ENCODE measurements at regions not wholly inside any gene's neighbourhood (a gene's known extent, or its start where the extent isn't known, plus 50 kb on each side); places are given as distances from the start of the nearest gene placed in this dataset.
"Not testable (repeated sequence)": the region's sequence is repeated elsewhere in the genome, so short reads cannot be mapped to it uniquely, and the experiment has no call there.

DNA sequence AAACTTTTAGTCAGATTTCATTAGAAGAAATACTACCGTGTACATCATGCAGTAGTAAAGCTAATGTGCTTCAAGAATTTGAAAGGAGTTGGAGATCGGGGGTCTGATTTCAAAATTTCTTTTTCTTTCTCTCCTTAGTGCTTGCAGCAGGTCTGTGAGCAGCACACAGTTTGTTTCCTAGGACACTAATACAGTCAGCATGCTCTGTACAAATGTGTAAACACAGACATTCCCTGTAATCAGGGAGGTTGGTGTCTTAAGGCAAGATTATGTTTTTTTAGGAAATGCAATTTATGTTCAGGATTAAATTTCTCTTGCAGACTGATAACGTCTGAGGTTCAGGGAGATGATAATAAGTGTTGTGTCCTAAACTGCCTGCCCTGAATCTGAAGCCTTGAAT is 142.7 kb downstream of the ALX1 start:
- Histone ChIP-seq H3K27ac (no peak overlapping the region), H3K36me3 (no peaks in the 10 kb centered on the region), H3K27me3 (replicated peaks; ENCODE audit: insufficient read depth) (no peaks in the 10 kb centered on the region), H3K9me3 (no peaks in the 10 kb centered on the region), H3K4me1 (replicated peaks) (no peaks in the 10 kb centered on the region), H3K4me3 (no peak overlapping the region)
- TF ChIP-seq POLR2A (IDR thresholded peaks at IDR 0.05) (no peak), POLR2AphosphoS5 (IDR thresholded peaks at IDR 0.05) (no peak)
- TF ChIP-seq, protein P1, sequence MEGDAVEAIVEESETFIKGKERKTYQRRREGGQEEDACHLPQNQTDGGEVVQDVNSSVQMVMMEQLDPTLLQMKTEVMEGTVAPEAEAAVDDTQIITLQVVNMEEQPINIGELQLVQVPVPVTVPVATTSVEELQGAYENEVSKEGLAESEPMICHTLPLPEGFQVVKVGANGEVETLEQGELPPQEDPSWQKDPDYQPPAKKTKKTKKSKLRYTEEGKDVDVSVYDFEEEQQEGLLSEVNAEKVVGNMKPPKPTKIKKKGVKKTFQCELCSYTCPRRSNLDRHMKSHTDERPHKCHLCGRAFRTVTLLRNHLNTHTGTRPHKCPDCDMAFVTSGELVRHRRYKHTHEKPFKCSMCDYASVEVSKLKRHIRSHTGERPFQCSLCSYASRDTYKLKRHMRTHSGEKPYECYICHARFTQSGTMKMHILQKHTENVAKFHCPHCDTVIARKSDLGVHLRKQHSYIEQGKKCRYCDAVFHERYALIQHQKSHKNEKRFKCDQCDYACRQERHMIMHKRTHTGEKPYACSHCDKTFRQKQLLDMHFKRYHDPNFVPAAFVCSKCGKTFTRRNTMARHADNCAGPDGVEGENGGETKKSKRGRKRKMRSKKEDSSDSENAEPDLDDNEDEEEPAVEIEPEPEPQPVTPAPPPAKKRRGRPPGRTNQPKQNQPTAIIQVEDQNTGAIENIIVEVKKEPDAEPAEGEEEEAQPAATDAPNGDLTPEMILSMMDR (IDR thresholded peaks at IDR 0.05), result no peak
- WGBS, result 33% methylated on average over 3 of the region's 3 CpGs
- no peak for DNase-seq (ENCODE audit: low spot score)
- intact Hi-C loops (cut with DNase I), result no loop called here

DNA sequence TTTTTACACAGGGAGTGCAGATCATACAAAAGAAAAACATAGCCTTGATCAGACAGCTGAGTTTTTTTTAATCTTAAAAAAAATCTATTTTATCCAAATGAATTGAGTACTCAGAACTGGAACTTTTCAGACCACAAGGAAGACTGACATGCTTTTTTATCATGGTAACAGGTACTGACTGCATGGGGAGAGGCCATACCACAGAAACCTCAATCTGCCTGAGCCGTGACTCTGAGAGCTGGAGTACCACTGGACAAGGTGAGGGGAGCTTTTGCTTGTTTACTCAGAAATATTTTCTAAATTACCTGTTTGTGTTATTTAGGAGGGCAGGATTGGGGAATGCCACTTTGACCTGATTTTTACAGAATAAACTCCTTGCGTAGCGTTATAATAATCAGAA is 143.9 kb downstream of the ALX1 start:
- intact Hi-C loops (cut with DNase I), result no loop called here
- H3K4me3 ChIP-seq, result no peak overlapping the region
- no peak overlapping the region for H3K27ac ChIP-seq
- no peaks in the 10 kb centered on the region for H3K36me3 ChIP-seq
- H3K9me3 ChIP-seq, result no peaks in the 10 kb centered on the region
- DNase-seq (ENCODE audit: low spot score), result no peak
- WGBS, result 81% methylated on average over 3 of the region's 3 CpGs
- TF ChIP-seq POLR2A (IDR thresholded peaks at IDR 0.05) (no peak), POLR2AphosphoS5 (IDR thresholded peaks at IDR 0.05) (no peak)
- TF ChIP-seq, protein P1 (IDR thresholded peaks at IDR 0.05), result no peak
- H3K4me1 ChIP-seq (replicated peaks), result no peaks in the 10 kb centered on the region
- H3K27me3 ChIP-seq (replicated peaks; ENCODE audit: insufficient read depth), result no peaks in the 10 kb centered on the region

DNA sequence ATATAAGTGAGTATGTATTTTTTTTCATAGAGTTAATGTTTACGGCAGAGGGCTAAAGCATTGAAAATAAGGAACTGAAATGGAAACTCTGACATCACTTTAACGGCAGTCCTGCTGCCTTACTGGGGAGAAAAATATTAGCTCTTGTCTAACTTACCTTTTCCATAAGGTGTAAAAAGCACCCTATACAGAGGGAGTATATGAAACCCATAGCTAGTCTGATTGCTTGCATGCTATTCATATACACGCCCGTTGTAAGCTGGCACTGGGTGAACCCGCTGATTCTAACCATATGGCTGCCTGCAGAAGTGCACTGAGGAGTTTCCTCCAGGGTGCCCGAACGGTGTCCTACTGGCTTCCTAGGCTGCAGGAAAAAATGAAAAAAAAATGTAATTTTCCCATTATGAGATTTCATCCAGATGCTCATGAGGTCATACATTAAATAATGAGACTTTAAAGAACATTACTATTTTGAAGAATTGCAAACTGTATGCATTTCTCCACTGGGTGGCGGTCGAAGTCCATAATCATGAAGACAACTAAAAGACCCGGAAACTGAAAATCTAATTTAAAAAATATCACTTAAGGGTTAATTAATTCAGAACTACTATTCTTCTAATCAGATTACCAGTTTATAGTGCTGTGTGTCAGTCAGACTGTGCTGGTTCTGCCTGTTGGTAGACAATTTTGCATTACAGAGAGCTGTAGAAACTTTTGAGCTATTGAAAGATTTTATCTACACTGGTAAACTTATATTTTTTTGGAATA is 144.7 kb downstream of the ALX1 start:
- Histone ChIP-seq H3K4me3 (no peak overlapping the region), H3K27ac (no peak overlapping the region), H3K27me3 (replicated peaks; ENCODE audit: insufficient read depth) (no peaks in the 10 kb centered on the region), H3K36me3 (no peaks in the 10 kb centered on the region), H3K4me1 (replicated peaks) (no peaks in the 10 kb centered on the region), H3K9me3 (no peaks in the 10 kb centered on the region)
- TF ChIP-seq, protein P1 (IDR thresholded peaks at IDR 0.05), result peak in 3 of 4 experiments; percentile 24 to 39 (median 24)
- TF ChIP-seq POLR2A (IDR thresholded peaks at IDR 0.05), result no peak
- WGBS, result 57% methylated on average over 10 of the region's 10 CpGs
- intact Hi-C loops (cut with DNase I), result no loop called here
- DNase-seq (ENCODE audit: low spot score), result no peak

DNA sequence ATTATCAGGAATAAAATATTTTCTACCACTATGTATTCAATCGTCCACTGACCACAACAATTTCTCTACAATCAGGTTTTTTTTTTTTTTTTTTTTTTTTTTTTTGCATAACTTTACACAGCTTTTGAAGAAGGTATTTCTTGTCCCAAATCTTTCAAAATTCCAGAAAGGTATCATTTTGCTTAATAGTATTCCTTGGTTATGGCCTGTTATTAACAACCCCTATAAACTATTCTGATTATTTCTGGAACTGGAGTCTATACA is 145.3 kb downstream of the ALX1 start:
- no peak for DNase-seq (ENCODE audit: low spot score)
- no peaks in the 10 kb centered on the region for H3K4me1 ChIP-seq (replicated peaks)
- no peak overlapping the region for H3K27ac ChIP-seq
- H3K9me3 ChIP-seq, result no peaks in the 10 kb centered on the region
- no peaks in the 10 kb centered on the region for H3K27me3 ChIP-seq (replicated peaks; ENCODE audit: insufficient read depth)
- no peak overlapping the region for H3K4me3 ChIP-seq
- intact Hi-C loops (cut with DNase I), result no loop called here
- no peaks in the 10 kb centered on the region for H3K36me3 ChIP-seq
- 34% methylated on average over 1 of the region's 1 CpG for WGBS
- TF ChIP-seq, protein P1 (IDR thresholded peaks at IDR 0.05), result no peak
- TF ChIP-seq POLR2AphosphoS5 (IDR thresholded peaks at IDR 0.05) (no peak), POLR2A (IDR thresholded peaks at IDR 0.05) (no peak)

DNA sequence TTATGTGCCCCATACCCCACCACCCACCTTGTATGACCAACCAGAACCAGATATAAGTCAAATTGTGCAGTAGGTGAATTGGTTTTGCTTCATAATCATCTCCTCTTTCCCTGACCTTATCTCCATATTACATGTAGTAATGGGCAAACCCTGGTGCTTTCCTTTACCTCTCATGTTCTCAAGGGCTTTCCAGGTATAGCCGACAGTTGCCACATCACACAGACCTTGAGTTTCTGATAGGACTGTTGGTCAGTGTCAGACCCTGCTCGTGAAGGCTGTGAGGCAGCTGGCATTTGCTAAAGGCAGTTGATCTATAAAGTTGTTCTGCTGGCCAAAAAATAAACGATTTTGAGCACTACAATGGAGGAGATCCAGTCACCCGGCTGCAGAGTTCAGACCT is 145.9 kb downstream of the ALX1 start:
- Histone ChIP-seq H3K27me3 (replicated peaks; ENCODE audit: insufficient read depth) (no peaks in the 10 kb centered on the region), H3K4me3 (no peak overlapping the region), H3K36me3 (no peaks in the 10 kb centered on the region), H3K27ac (no peak overlapping the region), H3K4me1 (replicated peaks) (no peaks in the 10 kb centered on the region), H3K9me3 (no peaks in the 10 kb centered on the region)
- no peak for DNase-seq (ENCODE audit: low spot score)
- intact Hi-C loops (cut with DNase I), result no loop called here
- 59% methylated on average over 4 of the region's 4 CpGs for WGBS
- no peak for TF ChIP-seq POLR2A (IDR thresholded peaks at IDR 0.05)
- TF ChIP-seq POLR2AphosphoS5 (IDR thresholded peaks at IDR 0.05), result no peak

DNA sequence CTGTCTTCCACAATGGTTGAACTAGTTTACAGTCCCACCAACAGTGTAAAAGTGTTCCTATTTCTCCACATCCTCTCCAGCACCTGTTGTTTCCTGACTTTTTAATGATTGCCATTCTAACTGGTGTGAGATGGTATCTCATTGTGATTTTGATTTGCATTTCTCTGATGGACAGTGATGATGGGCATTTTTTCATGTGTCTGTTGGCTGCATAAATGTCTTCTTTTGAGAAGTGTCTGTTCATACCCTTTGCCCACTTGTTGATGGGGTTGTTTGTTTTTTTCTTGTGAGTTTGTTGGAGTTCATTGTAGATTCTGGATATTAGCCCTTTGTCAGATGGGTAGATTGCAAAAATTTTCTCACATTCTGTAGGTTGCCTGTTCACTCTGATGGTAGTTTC is 153.1 kb downstream of the ALX1 start:
- H3K9me3 ChIP-seq, H3K36me3 ChIP-seq, H3K4me3 ChIP-seq: not testable (repeated sequence)

More for the DNA sequence above, 153.1 kb downstream of the ALX1 start:
- H3K4me1 ChIP-seq (replicated peaks); H3K27me3 ChIP-seq (replicated peaks; ENCODE audit: insufficient read depth); DNase-seq (ENCODE audit: low spot score); H3K27ac ChIP-seq; intact Hi-C loops (cut with DNase I): not testable (repeated sequence)
